IMR-90 (cell line): ENCODE measurements at regions not wholly inside any gene's neighbourhood (a gene's known extent, or its start where the extent isn't known, plus 50 kb on each side); places are given as distances from the start of the nearest gene placed in this dataset.

ENCODE experiments used
- ATAC-seq: fragments of 200-7000 bp; cut with Tn5 transposase; 2 replicates; pipeline ENCODE4 v1.9.1; 2020; ENCODE audit warnings: low read depth, mild to moderate bottlenecking, moderate library complexity
- BruUV-seq: library from RNA; stranded (reverse); fragments of 400-500 nt; replicated peaks from 2 replicates; lab custom pipeline; 2021; lab: Mats Ljungman, UMichigan
- CTCF ChIA-PET: fragments of 300-600 bp; formaldehyde crosslinking; extraction: SDS; loops from one replicate; lab custom pipeline; 2021; ENCODE audit warnings: antibody characterized with exemption; lab: Yijun Ruan, JAX
- POLR2A ChIA-PET: fragments of 300-600 bp; sonication (Branson Sonifier 250); formaldehyde crosslinking; loops from one replicate; lab custom pipeline; 2022; ENCODE audit warnings: antibody characterized with exemption; ENCODE audit not compliant: unreplicated experiment; lab: Charles Lee
- DNase-seq: peaks from one replicate; pipeline ENCODE4 v3.0.0; 2013
- H2AFZ ChIP-seq: replicated peaks from 2 replicates; pipeline ENCODE3; 2013; ENCODE audit warnings: low read length, mild to moderate bottlenecking; ENCODE audit not compliant: poor library complexity
- H2AK5ac ChIP-seq: 2 replicates; pipeline ENCODE4 v1.6.1; 2013; ENCODE audit warnings: low read depth, low read length, inconsistent platforms
- H2AK9ac ChIP-seq: replicated peaks from 2 replicates; pipeline ENCODE3; 2013; ENCODE audit warnings: mild to moderate bottlenecking, low read depth, low read length, moderate library complexity; ENCODE audit not compliant: poor library complexity
- H2BK120ac ChIP-seq: 2 replicates; pipeline ENCODE4 v1.6.1; 2013; ENCODE audit warnings: low read depth, low read length, inconsistent platforms
- H2BK15ac ChIP-seq: 3 replicates; pipeline ENCODE4 v1.6.1; 2013; ENCODE audit warnings: low read depth, low read length, inconsistent platforms
- H2BK20ac ChIP-seq: 2 replicates; pipeline ENCODE4 v1.6.1; 2013; ENCODE audit warnings: low read depth, mild to moderate bottlenecking, inconsistent platforms, low read length, moderate library complexity
- H2BK5ac ChIP-seq: 2 replicates; pipeline ENCODE4 v1.6.1; 2013; ENCODE audit warnings: mild to moderate bottlenecking, low read depth, low read length, inconsistent platforms; ENCODE audit not compliant: poor library complexity, severe bottlenecking
- H3K14ac ChIP-seq: replicated peaks from 2 replicates; pipeline ENCODE4 v1.6.1; 2013; ENCODE audit warnings: low read depth, low read length, inconsistent platforms
- H3K18ac ChIP-seq: 2 replicates; pipeline ENCODE4 v1.6.1; 2013; ENCODE audit warnings: low read depth, low read length, control low read depth
- H3K23ac ChIP-seq: 2 replicates; pipeline ENCODE4 v1.6.1; 2013; ENCODE audit warnings: low read depth, low read length, inconsistent platforms
- H3K27ac ChIP-seq: 2 replicates; pipeline ENCODE4 v1.5.1; 2013; ENCODE audit warnings: mild to moderate bottlenecking, control low read depth, low read length; ENCODE audit not compliant: insufficient read depth
- H3K27me3 ChIP-seq: 2 replicates; pipeline ENCODE4 v1.6.1; 2013; ENCODE audit warnings: low read length; ENCODE audit not compliant: control insufficient read depth, insufficient read depth
- H3K36me3 ChIP-seq: 2 replicates; pipeline ENCODE4 v1.6.1; 2013; ENCODE audit warnings: low read length, mixed read lengths; ENCODE audit not compliant: control insufficient read depth, insufficient read depth
- H3K4ac ChIP-seq: 2 replicates; pipeline ENCODE4 v1.6.1; 2013; ENCODE audit warnings: low read depth, low read length, inconsistent platforms
- H3K4me1 ChIP-seq: 2 replicates; pipeline ENCODE4 v1.6.1; 2013; ENCODE audit warnings: low read length, mixed read lengths; ENCODE audit not compliant: control insufficient read depth, insufficient read depth
- H3K4me2 ChIP-seq: 2 replicates; pipeline ENCODE4 v1.6.1; 2013; ENCODE audit warnings: low read depth, mild to moderate bottlenecking, control low read depth, low read length, moderate library complexity
- H3K4me3 ChIP-seq: 2 replicates; pipeline ENCODE4 v1.5.1; 2013; ENCODE audit warnings: low read depth, mild to moderate bottlenecking, control low read depth, low read length, moderate library complexity; ENCODE audit not compliant: insufficient read depth
- H3K56ac ChIP-seq: 2 replicates; pipeline ENCODE4 v1.6.1; 2013; ENCODE audit warnings: low read length, inconsistent platforms; ENCODE audit not compliant: insufficient read depth; ENCODE audit errors: extremely low read depth
- H3K79me1 ChIP-seq, 2 experiments: 2 replicates each; pipeline ENCODE4 v1.6.1; 2013; ENCODE audit warnings: low read length in 2 of 2, inconsistent platforms in 1 of 2, low read depth in 1 of 2
- H3K9ac ChIP-seq: 2 replicates; pipeline ENCODE4 v1.6.1; 2013; ENCODE audit warnings: low read depth, low read length, control low read depth
- H3K9me1 ChIP-seq: 2 replicates; pipeline ENCODE4 v1.6.1; 2013; ENCODE audit warnings: low read length, inconsistent platforms; ENCODE audit not compliant: insufficient read depth
- H3K9me3 ChIP-seq: 2 replicates; pipeline ENCODE4 v1.6.1; 2013; ENCODE audit warnings: low read length; ENCODE audit not compliant: control insufficient read depth, insufficient read depth
- H4K20me1 ChIP-seq: 2 replicates; pipeline ENCODE4 v1.6.1; 2013; ENCODE audit warnings: low read length, inconsistent platforms; ENCODE audit not compliant: insufficient read depth
- H4K5ac ChIP-seq: 2 replicates; pipeline ENCODE4 v1.6.1; 2013; ENCODE audit warnings: mild to moderate bottlenecking, low read depth, low read length, control low read depth
- H4K8ac ChIP-seq, 2 experiments: 2 replicates each; pipeline ENCODE4 v1.6.1; 2013; ENCODE audit warnings: low read depth in 2 of 2, low read length in 2 of 2, control low read depth in 1 of 2, inconsistent platforms in 1 of 2
- H4K91ac ChIP-seq: 2 replicates; pipeline ENCODE4 v1.6.1; 2013; ENCODE audit warnings: low read depth, low read length, inconsistent platforms; ENCODE audit not compliant: insufficient read depth
- BHLHE40 ChIP-seq: fragments of 150-350 bp; IDR thresholded peaks from 2 replicates; pipeline ENCODE4 v1.6.1; 2016; ENCODE audit warnings: mild to moderate bottlenecking, low read depth, low read length
- NFE2L2 ChIP-seq: fragments of 150-350 bp; IDR thresholded peaks from 2 replicates; pipeline ENCODE4 v1.6.1; 2016; ENCODE audit warnings: low read depth, mild to moderate bottlenecking, low read length
- RFX5 ChIP-seq: IDR thresholded peaks from 2 replicates; pipeline ENCODE4 v1.8.0; 2012; ENCODE audit warnings: low read depth, mild to moderate bottlenecking, low read length, moderate library complexity
- WGBS, 2 experiments: methylation state at CpG; one replicate each; pipeline versions ENCODE4 v1.1.5 to v1.1.7; 2013; ENCODE audit warnings: missing lambda C conversion rate in 2 of 2; ENCODE audit not compliant: insufficient read length in 1 of 2; ENCODE audit errors: extremely low coverage in 2 of 2; 5-methylcytosine and 5-hydroxymethylcytosine counted together
- dilution Hi-C: fragments of 300-500 bp; cut with HindIII; formaldehyde crosslinking; loops from one replicate; pipeline ENCODE4 v1.14.3; 2018; ENCODE audit warnings: low sequenced_read_pairs; ENCODE audit not compliant: unreplicated experiment
- in situ Hi-C: fragments of 300-500 bp; cut with MboI; formaldehyde crosslinking; loops from 3 replicates; pipeline ENCODE4 v1.14.3; 2019; ENCODE audit warnings: low sequenced_read_pairs, inconsistent platforms, mixed read lengths
- intact Hi-C: fragments of 100-400 bp; cut with micrococcal nuclease; formaldehyde crosslinking; loops from 2 replicates; pipeline ENCODE4 v1.10.0; 2022

GRCh38 chr9:103990311-103990710 lies 103.8 kb upstream of the SMC2 start:
- CTCF ChIA-PET: no interaction called here
- intact Hi-C loops: no loop called here
- WGBS, 2 experiments: no CpG with 5 or more reads among the region's 2 CpGs

More at GRCh38 chr9:103990311-103990710, 103.8 kb upstream of the SMC2 start:
- Histone ChIP-seq H3K27ac (no peak overlapping the region), H3K23ac (no peak overlapping the region), H3K27me3 (no peaks in the 10 kb centered on the region), H3K4me2 (no peak overlapping the region), H2BK120ac (no peak overlapping the region), H3K4me1 (no peaks in the 10 kb centered on the region), H3K18ac (no peak overlapping the region), H3K4me3 (no peak overlapping the region), H4K8ac (no peak overlapping the region), H3K14ac (no peak overlapping the region), H3K56ac (no peak overlapping the region), H3K9me3 (no peaks in the 10 kb centered on the region), H3K79me1 (no peaks in the 10 kb centered on the region), H2AFZ (no peak overlapping the region), H3K9ac (no peak overlapping the region), H3K36me3 (no peaks in the 10 kb centered on the region), H3K9me1 (no peaks in the 10 kb centered on the region), H4K20me1 (no peaks in the 10 kb centered on the region), H2BK20ac (no peak overlapping the region), H3K4ac (no peak overlapping the region), H2BK5ac (no peak overlapping the region), H2BK15ac (no peak overlapping the region), H2AK5ac (no peak overlapping the region), H4K5ac (no peak overlapping the region), H2AK9ac (no peak overlapping the region), H4K91ac (no peak overlapping the region)
- no peak for DNase-seq
- ATAC-seq: no peak
- TF ChIP-seq NFE2L2 (no peak), RFX5 (no peak), BHLHE40 (no peak)
- BruUV-seq: no TSS peak
- POLR2A ChIA-PET: no interaction called here
- dilution Hi-C loops (no loop called here), in situ Hi-C loops (no loop called here)
